NCI-H128 (cell line): ENCODE measurements at regions not wholly inside any gene's neighbourhood (a gene's known extent, or its start where the extent isn't known, plus 50 kb on each side); places are given as distances from the start of the nearest gene placed in this dataset.

Experiments used
- DNase-seq: peaks from one replicate; lab custom pipeline; 2025; ENCODE audit not compliant: unreplicated experiment; lab: John Stamatoyannopoulos, UW

DNA sequence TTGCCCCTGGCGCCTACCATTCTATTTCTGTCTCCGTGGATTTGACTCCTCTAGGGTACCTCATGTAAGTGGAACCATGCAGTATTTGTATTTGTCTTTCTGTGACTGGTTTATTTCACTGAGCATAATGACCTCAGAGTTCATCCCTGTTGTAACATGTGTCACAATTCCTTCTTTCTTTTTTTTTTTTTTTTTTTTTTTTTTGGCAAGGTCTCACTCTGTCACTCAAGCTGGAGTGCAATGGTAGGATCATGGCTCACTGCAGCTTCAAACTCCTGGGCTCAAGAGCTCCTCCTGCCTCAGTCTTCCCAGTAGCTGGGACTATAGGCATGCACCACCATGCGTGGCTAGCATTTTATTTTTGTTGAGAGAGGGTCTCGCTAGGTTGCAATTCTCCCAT lies 74.0 kb upstream of the SEPTIN5 start:
- no peak for DNase-seq

GRCh38 chr22:19641254-19641982 lies 72.9 kb upstream of the SEPTIN5 start:
- no peak for DNase-seq

DNA sequence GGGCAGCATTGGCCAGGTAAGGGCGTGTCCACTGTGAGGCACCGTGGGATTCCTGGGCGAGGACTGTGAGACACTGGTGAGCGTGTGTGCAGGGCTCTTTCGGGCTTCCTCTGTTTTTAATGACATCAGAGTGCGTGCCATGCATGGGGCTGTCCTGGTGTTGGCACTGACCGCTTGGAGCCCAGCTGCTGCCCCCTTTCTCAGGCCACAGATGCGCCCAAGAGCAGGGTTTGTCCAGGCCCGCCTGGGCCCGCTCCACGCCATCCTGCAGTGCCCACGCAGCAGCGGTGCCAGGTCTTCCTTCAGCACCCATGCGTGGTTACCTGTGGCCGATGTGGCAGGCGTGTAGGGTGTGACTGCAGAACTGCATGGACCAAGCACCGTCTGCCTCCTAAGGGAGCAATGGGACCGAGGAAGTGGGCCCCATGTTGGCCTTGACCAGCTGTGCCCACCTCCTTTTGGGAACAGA lies 72.3 kb upstream of the SEPTIN5 start:
- DNase-seq: no peak

DNA sequence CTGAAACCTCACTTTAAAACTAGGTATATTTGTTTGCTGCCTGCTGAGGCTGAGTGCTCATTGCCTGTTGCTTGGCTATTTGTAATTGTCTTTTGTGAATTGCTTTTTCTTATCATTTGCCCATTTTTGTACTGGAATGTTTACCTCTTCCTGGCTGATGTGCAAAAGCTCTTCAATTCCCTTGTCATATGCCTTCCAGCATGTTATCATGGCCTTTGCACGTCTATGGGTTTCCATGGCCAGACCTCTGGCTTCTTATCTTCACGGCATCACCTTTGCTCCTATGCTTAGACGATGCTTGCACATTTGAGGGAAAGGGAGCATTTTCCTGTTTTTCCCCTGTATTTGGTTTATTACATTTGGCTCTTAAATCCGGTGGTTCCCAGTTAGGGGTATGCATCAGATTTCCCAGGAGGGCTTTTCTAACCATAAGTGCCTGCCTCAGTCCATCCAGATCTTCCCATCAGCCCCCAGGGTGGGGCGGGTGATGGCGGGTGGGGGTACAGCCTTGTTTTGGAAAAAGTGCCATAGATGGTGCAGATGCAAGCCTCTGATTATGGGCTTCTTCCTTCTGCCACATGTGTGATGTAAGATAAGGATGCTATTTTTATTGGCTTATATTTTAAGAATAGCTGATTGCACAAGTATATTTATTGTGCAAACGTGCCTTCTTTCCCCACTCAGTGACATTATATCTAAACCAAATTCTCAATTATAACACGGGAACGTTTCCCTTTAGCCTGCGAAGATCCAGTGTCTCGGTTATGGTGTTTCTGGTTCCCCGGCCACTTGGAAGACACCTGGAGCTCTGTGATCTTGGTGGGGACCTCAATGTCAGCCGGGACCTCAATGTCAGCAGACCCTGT lies 70.6 kb upstream of the SEPTIN5 start:
- no peak for DNase-seq

DNA sequence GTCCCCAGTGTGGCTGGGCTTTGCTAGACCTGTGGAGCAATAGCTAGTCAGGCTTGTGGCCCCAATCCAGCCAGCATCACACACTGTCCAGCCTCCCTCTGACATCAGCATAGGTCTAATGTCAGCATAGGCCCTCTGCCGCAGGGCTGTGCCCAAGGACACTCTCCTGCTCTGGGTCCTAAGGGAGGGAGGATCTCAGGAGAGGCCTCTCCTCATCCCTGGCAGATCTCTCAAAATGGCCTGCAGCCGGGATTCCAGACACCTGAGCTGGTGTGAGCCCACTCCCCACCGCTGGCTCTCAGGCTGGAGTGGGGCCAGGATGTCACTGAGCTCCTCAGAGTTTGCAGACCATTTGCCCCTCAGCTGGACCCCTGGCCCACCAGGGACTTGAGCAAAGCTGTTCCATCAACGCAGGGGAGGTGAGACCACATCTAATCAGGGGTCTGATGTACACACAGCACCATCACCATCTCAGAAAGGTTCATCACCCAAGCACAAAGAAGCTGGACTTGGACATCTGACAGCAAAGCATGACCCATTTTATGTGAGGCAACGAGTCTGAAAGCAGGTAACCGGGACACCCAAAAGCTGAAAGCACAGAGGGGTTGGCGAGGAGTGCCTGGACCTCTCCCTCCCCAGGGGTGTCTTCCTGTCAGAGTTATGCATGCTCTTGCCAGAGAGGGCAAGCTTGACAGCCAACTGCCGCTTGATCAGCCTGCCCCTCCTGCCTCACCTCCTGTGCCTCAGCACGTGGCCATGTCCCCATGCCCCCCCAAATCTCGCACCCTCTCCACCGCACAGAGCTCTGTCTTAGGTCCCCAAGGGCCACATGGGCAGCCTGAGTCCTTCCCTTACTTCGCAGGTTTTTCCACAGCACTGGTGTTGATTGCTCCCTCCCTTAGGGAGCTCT lies 69.7 kb upstream of the SEPTIN5 start:
- no peak for DNase-seq

DNA sequence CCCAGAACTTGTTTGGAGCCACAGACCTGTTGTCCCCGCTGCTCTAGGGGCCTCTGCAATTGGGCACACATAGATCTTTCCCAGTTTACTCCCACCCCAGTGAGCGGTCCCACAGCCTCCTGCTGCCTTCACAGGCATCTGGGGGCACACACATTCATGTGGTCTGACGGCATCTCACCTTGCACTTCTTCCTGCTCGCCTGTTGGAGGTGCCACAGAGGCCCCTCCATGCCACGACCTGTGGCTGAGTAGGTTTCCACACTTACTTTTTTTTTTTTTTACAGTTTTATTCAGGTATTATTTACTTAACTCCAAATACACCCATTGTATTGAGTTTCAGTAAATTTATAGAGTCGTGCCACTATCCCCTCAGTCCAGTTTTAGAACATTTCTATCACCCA lies 68.9 kb upstream of the SEPTIN5 start:
- DNase-seq: no peak

- DNase-seq: no peak
Observed at GRCh38 chr22:19645905-19646304, 68.4 kb upstream of the SEPTIN5 start.

- no peak for DNase-seq
Observed at GRCh38 chr22:19646383-19646782, 67.9 kb upstream of the SEPTIN5 start.

DNA sequence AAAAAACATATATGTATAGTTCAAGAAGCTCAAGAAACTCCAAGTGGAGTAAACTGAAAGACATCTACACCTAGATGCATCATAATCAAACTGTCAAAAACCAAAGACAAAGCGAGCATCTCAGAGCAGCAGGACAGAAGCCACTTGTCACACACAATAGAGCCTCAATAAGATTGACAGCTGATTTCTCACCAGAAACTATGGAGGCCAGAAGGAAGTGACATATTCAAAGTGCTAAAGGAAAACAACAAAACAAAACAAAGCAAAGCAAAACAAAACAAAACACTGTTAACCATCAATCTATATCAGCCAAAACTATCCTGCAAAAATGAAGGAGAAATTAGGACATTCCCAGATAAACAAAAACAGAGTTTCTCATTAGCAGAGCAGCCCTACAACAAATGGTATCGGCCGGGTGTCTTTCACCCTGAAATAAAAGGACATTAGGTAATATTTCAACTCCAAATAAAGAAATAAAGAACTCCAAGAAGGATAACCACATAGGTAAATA lies 65.8 kb upstream of the SEPTIN5 start:
- DNase-seq: no peak

GRCh38 chr22:19652316-19652715 lies 62.0 kb upstream of the SEPTIN5 start:
- DNase-seq: no peak

- no peak for DNase-seq
Observed at GRCh38 chr22:19654338-19654987, 59.8 kb upstream of the SEPTIN5 start.

- DNase-seq: no peak
Observed at GRCh38 chr22:19655399-19655798, 58.9 kb upstream of the SEPTIN5 start.

DNA sequence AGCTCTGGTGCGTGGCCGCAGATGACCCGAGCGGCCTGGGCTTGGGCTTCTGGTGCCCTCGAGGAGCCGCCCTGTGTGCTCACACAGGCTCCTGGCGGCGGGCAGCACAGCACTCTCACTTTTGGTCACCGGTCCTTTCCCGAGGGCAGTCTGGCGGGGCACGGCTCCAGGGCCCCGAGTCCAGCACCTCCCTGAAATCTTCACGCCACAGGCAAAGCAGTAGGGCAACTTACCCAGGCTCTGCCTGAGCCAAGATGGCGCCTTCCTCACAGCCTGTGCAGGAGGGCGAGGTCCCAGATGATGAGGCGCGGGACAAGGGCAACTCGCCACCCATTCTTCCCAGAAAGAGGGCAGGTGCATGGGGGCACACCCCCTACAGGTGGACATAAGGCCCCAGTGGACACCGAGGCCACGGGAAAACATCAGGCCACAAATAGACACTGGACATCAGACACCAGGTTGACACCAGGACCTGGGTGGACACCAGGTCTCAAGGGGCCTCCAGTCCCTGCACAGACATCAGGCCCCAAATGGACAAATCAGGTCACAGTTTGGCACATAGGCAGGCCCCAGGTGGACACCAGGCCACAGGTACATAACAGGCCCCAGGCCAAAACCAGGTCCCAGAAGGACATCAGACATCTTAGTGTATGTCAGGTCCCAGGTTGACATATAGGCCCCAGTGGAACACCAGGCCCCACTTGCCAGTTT lies 57.6 kb upstream of the SEPTIN5 start:
- DNase-seq: no peak

DNA sequence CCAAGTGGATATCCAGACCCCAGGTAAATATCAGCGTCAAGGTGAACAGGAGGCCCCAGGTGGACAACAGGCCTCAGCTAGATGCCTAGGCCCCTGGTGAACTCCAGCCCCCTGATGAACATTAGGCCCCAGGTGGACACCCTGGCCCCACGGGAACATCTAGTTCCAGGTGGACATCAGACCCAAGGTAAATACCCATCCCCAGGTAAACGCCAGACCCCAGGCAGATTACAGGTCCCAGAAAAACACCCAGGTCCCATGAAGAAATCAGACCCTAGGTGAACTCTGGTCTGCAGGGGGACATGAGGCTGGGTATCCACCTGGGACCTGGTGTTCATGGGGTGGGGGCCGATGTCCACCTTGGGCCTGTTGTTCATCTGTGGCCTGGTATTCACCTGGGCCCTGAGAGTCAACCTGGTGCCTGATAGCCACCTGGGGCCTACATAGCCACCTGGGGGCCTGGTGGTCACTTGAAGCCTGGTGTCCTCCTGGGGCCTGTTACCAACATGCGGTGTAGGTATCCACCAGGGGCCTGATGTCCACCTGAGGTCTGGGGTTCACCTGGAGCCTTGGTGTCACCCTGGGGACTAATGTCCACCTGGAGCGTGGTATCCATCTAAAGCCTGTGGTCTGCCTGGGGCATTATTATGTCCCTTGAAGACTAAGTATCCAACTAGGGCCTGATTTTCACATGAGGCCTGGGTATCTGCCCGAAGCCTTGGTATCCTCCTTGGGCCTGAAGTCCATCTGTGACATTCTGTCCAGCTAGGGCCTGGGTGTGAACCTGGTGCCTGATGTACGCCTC lies 56.8 kb upstream of the SEPTIN5 start:
- no peak for DNase-seq

- DNase-seq: no peak
Observed at GRCh38 chr22:19658057-19658966, 56.0 kb upstream of the SEPTIN5 start.

GRCh38 chr22:19658967-19659804 lies 55.1 kb upstream of the SEPTIN5 start:
- no peak for DNase-seq

DNA sequence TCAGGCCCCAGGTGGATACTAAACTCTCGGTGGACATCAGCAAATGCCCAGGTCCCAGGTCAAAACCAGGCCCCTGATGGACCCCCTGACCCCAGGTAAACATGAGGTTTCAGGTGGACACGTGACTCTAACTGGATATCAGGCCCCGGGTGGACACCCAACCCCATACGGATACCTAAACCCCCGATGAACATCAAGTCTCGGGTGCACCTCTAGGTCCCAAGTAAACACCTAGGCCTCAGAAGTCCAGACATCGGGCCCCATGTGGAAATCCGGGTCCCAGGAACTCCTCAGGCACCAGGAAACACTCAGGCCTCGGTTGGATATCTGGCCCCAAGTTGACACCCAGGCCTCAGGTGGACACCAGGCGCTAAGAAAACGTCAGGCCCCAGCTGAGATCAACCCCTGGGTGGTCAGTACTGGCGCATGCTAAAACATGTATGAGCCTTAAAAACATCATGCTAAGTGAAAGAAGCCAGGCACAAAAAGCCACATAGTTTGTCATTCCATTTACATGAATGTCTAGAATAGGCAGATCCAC lies 54.4 kb upstream of the SEPTIN5 start:
- no peak for DNase-seq
